GM10248 (cell line): ENCODE measurements at regions not wholly inside any gene's neighbourhood (a gene's known extent, or its start where the extent isn't known, plus 50 kb on each side); places are given as distances from the start of the nearest gene placed in this dataset.

Experiments
- CTCF ChIA-PET: fragments of 300-600 bp; sonication (Branson Sonifier 250); formaldehyde crosslinking; extraction: SDS; loops from one replicate; lab custom pipeline; 2021; ENCODE audit warnings: antibody characterized with exemption; lab: Yijun Ruan, JAX
- POLR2A ChIA-PET: fragments of 350-650 bp; sonication (Branson Sonifier 250); formaldehyde crosslinking; extraction: SDS; loops from one replicate; lab custom pipeline; 2020; ENCODE audit warnings: antibody characterized with exemption; lab: Yijun Ruan, JAX
- DNase-seq: peaks from one replicate; pipeline ENCODE4 v3.0.0; 2012; ENCODE audit errors: extremely low spot score
- TF ChIP-seq, protein P1 (sequence below): IDR thresholded peaks from 2 replicates; pipeline ENCODE4 v1.5.1; 2012; ENCODE audit warnings: mild to moderate bottlenecking, low read depth; ENCODE audit errors: extremely low read depth, missing control alignments, control extremely low read depth

DNA sequence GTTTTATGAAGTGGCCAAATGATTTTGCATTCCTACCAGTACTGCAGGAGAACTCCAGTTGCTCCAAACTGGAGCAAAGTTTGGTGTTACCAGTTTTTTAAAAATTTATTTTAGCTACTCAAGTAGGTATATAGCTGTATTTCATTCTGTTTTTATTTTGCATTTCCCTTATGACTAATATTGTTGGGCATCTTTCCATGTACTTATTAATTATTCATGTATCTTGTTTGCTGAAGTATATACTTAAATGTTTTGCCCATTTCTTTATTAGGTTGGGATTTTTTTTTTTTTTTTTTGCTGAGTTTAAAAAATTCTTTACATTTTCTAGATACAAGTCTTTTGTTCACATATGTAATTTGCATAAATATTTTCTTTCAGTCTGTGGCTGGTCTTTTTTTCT is 386.6 kb upstream of the DAB2 start:
- CTCF ChIA-PET, result no interaction called here
- TF ChIP-seq, protein P1, sequence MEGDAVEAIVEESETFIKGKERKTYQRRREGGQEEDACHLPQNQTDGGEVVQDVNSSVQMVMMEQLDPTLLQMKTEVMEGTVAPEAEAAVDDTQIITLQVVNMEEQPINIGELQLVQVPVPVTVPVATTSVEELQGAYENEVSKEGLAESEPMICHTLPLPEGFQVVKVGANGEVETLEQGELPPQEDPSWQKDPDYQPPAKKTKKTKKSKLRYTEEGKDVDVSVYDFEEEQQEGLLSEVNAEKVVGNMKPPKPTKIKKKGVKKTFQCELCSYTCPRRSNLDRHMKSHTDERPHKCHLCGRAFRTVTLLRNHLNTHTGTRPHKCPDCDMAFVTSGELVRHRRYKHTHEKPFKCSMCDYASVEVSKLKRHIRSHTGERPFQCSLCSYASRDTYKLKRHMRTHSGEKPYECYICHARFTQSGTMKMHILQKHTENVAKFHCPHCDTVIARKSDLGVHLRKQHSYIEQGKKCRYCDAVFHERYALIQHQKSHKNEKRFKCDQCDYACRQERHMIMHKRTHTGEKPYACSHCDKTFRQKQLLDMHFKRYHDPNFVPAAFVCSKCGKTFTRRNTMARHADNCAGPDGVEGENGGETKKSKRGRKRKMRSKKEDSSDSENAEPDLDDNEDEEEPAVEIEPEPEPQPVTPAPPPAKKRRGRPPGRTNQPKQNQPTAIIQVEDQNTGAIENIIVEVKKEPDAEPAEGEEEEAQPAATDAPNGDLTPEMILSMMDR, result no peak
- no peak for DNase-seq
- POLR2A ChIA-PET, result no interaction called here

DNA sequence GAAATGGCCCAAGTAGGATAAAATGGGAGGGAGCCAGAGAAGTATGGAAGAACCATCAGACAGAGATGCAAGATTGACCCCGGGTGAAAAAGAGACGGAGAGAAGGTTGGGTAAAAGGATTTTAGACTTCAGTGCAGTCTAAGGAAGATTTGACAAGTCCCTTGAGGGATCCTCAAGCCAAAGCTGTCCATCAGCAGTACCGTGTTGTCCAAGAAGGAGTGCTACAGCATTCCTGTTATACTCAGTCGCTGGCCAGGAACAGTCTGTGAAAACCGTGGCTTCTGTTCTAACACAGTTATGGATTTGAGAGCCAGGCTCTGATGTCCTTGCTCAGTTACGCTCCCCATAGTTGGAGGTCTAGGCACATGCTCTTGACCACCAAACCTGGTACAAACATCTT is 383.9 kb upstream of the DAB2 start:
- CTCF ChIA-PET, result interaction anchor here (1.6 kb wide), 1 partner anchor 502 kb away, joined by 3 read pairs; no protein-coding TSS in a partner anchor
- POLR2A ChIA-PET, result no interaction called here
- DNase-seq, result no peak
- TF ChIP-seq, protein P1, result no peak

DNA sequence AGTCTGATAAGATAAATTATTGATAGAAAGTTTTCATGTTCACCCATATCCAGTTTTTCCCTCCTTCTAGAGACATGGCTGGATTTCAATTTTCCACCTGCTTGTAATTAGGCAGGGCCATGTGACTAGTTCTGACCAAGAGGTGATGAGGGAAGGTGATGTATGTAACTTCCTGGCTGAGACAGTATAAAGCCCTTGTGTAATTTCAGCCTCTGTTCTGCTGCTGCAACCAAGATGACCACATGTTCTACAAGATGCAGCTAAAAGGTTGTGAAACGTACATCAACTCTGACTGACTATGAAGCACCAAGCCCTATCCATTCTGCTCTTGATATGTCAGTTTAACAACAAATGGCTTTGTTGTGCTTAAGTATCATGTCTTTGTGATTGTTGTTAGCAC is 376.5 kb upstream of the DAB2 start:
- no peak for DNase-seq
- ChIA-PET CTCF (interaction anchor here (1.0 kb wide), 1 partner anchor 12 kb away, joined by 3 read pairs; no protein-coding TSS in a partner anchor), POLR2A (no interaction called here)
- TF ChIP-seq, protein P1, result no peak

DNA sequence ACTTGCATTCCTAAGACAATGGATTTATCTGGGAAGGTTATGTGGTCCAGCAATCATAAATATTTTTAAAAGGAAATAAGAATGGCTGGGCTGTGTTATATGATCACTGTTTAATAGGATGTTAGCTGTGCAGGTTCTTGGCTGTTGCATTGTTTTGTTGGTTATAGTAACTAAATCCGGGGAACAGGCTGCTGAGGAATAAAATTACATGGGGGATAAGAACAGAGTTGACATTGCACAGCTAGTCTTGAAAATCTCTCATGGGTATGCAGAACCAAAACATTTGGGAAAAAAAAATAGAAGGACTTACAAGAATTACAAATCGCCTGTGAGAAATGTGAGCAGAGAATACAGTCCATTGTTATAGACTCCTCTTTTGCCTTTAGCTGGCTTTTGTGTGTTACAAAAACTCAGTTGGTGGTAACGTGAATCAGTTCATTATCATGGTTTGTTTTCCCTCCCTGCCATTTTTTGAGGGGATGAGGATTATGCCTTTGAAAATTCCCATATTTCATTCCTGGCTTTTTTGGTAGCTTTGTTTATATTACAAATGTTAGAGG is 375.3 kb upstream of the DAB2 start:
- ChIA-PET CTCF (no interaction called here), POLR2A (no interaction called here)
- TF ChIP-seq, protein P1, result no peak
- DNase-seq, result no peak

DNA sequence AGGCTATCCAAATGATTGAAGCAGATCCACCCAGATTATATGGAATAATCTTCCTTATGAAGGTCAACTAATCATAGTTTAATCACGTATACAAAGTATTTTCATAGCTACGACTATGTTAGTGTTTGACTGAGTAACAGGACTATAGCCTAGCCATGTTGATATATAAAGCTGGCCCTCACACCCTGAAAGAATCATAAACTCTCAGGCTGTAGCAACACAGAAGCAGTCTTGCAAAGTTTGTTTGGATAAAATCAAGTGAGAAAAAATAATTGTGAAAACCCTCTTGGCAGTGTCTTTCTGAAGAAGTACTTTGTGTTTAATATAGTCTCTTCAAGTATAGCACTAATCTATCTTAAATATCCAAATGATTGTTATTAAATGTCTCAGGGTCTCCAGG is 374.5 kb upstream of the DAB2 start:
- ChIA-PET CTCF (interaction anchor here (0.9 to 2.2 kb wide), 5 partner anchors 11 to 37 kb away, joined by 3 to 5 read pairs (median 3); no protein-coding TSS in a partner anchor), POLR2A (no interaction called here)

DNA sequence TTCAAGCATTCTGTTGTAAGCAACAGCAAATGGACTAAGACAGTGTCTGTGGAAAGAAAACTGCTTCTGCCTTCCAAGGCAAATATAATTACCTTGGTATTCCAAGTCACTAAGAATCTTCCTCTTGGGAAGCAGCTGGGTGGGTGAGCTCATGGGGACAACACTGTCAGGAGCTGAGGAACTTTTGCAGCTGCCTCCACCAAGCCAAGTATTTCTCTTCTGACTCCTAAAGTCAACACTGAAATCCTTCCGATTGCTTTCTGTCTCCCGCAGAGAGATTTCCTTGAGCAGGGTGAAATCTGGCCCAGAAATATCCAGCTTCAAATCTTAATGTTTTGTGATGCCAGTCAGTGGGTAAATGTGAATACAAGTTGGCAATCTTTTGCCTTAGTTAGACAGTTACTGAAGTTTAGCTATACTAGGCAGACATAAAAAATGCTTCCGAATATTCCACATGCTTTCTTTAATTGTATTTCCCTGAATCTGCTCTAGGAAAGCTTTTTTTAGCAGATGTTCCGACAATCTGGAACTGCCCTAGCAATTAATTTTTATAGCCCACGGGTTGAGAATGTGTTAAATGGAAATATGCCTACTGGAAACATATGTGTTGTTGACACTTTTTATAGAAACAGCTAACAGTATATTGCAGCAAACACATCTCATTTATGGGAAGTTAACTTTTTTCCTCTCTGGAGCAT is 369.9 kb upstream of the DAB2 start:
- ChIA-PET POLR2A (no interaction called here), CTCF (interaction anchor here (0.9 to 1.7 kb wide), 4 partner anchors 8 to 22 kb away, joined by 3 to 8 read pairs (median 4); no protein-coding TSS in a partner anchor)
- DNase-seq, result no peak
- TF ChIP-seq, protein P1, result no peak

More for the DNA sequence above, 374.5 kb upstream of the DAB2 start:
- DNase-seq, result no peak
- TF ChIP-seq, protein P1, result no peak
